ENCODE measurements at regions not wholly inside any gene's neighbourhood (a gene's known extent, or its start where the extent isn't known, plus 50 kb on each side); places are given as distances from the start of the nearest gene placed in this dataset.

- no peaks in the 10 kb centered on the region for H3K36me3 ChIP-seq
- no peak for TF ChIP-seq CTCF (IDR thresholded peaks at IDR 0.05; ENCODE audit: low read depth, low read length)
- no peaks in the 10 kb centered on the region for H3K4me1 ChIP-seq (ENCODE audit: low read depth)
Observed at GRCh38 chr2:118457951-118458350, 369.7 kb downstream of the INSIG2 start.

GRCh38 chr2:118449401-118449800, 361.1 kb downstream of the INSIG2 start:
- no peaks in the 10 kb centered on the region for H3K4me1 ChIP-seq (ENCODE audit: low read depth)
- no peak overlapping the region for H3K4me3 ChIP-seq
- no peaks in the 10 kb centered on the region for H3K36me3 ChIP-seq
- H3K9me3 ChIP-seq (ENCODE audit: low read depth), result no peaks in the 10 kb centered on the region
- no peaks in the 10 kb centered on the region for H3K27me3 ChIP-seq
- H3K27ac ChIP-seq, result no peak overlapping the region
- DNase-seq (ENCODE audit: low read depth in 1 of 2, low spot score in 1 of 2), result no peak
- TF ChIP-seq CTCF (IDR thresholded peaks at IDR 0.05; ENCODE audit: low read depth, low read length), result no peak

More at GRCh38 chr2:118457951-118458350, 369.7 kb downstream of the INSIG2 start:
- Histone ChIP-seq H3K27me3 (no peaks in the 10 kb centered on the region), H3K9me3 (ENCODE audit: low read depth) (no peaks in the 10 kb centered on the region), H3K4me3 (no peak overlapping the region), H3K27ac (no peak overlapping the region)
- DNase-seq (ENCODE audit: low read depth in 1 of 2, low spot score in 1 of 2), result no peak

GRCh38 chr2:118443596-118443995, 355.3 kb downstream of the INSIG2 start:
- TF ChIP-seq CTCF (IDR thresholded peaks at IDR 0.05; ENCODE audit: low read depth, low read length), result no peak
- no peaks in the 10 kb centered on the region for H3K27me3 ChIP-seq
- H3K36me3 ChIP-seq, result no peaks in the 10 kb centered on the region
- H3K4me1 ChIP-seq (ENCODE audit: low read depth), result no peaks in the 10 kb centered on the region
- H3K27ac ChIP-seq, result no peak overlapping the region
- H3K9me3 ChIP-seq (ENCODE audit: low read depth), result no peaks in the 10 kb centered on the region
- H3K4me3 ChIP-seq, result no peak overlapping the region
- peak in 1 of 2 donors; percentile 50 for DNase-seq (ENCODE audit: low read depth in 1 of 2, low spot score in 1 of 2)

- no peak overlapping the region for H3K4me3 ChIP-seq
- no peak for TF ChIP-seq CTCF (IDR thresholded peaks at IDR 0.05; ENCODE audit: low read depth, low read length)
- no peak for DNase-seq (ENCODE audit: low read depth in 1 of 2, low spot score in 1 of 2)
- no peak overlapping the region for H3K27ac ChIP-seq
- H3K4me1 ChIP-seq (ENCODE audit: low read depth), result no peaks in the 10 kb centered on the region
- no peaks in the 10 kb centered on the region for H3K36me3 ChIP-seq
- no peaks in the 10 kb centered on the region for H3K27me3 ChIP-seq
- H3K9me3 ChIP-seq (ENCODE audit: low read depth), result no peaks in the 10 kb centered on the region
Observed at GRCh38 chr2:118442996-118443553, 354.8 kb downstream of the INSIG2 start.

GRCh38 chr2:118442046-118442445, 353.8 kb downstream of the INSIG2 start:
- Histone ChIP-seq H3K4me1 (ENCODE audit: low read depth) (no peaks in the 10 kb centered on the region), H3K27me3 (no peaks in the 10 kb centered on the region), H3K4me3 (no peak overlapping the region), H3K9me3 (ENCODE audit: low read depth) (no peaks in the 10 kb centered on the region), H3K36me3 (no peaks in the 10 kb centered on the region), H3K27ac (no peak overlapping the region)
- DNase-seq (ENCODE audit: low read depth in 1 of 2, low spot score in 1 of 2), result no peak
- no peak for TF ChIP-seq CTCF (IDR thresholded peaks at IDR 0.05; ENCODE audit: low read depth, low read length)
